SK-N-SH treated with all-trans-retinoic acid at 6 μM for 48 hours (cell line): ENCODE measurements at regions not wholly inside any gene's neighbourhood (a gene's known extent, or its start where the extent isn't known, plus 50 kb on each side); places are given as distances from the start of the nearest gene placed in this dataset.

Experiments used
- ATAC-seq: fragments of 200-7000 bp; cut with Tn5 transposase; 3 replicates; pipeline ENCODE4 v1.9.1; 2020; ENCODE audit warnings: mild to moderate bottlenecking, moderate library complexity
- ARNTL ChIP-seq: fragments of 450-650 bp; formaldehyde crosslinking; IDR thresholded peaks from 2 replicates; pipeline ENCODE4 v1.5.0; 2020; ENCODE audit warnings: low read depth, mild to moderate bottlenecking, moderate library complexity, borderline replicate concordance
- BACH2 ChIP-seq: fragments of 250-450 bp; sonication (Bioruptor Pico); IDR thresholded peaks from 2 replicates; pipeline ENCODE4 v1.9.0; 2021; ENCODE audit warnings: mild to moderate bottlenecking, borderline replicate concordance
- CSDC2 ChIP-seq: fragments of 250-450 bp; sonication (Bioruptor Pico); IDR thresholded peaks from 2 replicates; pipeline ENCODE4 v1.5.0; 2020; ENCODE audit warnings: mild to moderate bottlenecking, moderate library complexity
- ESRRG ChIP-seq: fragments of 250-450 bp; sonication (Bioruptor Pico); IDR thresholded peaks from 2 replicates; pipeline ENCODE4 v1.6.1; 2021; ENCODE audit warnings: mild to moderate bottlenecking
- GLIS3 ChIP-seq: fragments of 250-450 bp; sonication (Bioruptor Pico); IDR thresholded peaks from 2 replicates; pipeline ENCODE4 v1.5.0; 2020; ENCODE audit warnings: mild to moderate bottlenecking, moderate library complexity
- ISL1 ChIP-seq: fragments of 250-450 bp; sonication (Bioruptor Pico); IDR thresholded peaks from 2 replicates; pipeline ENCODE4 v2.1.2; 2022; ENCODE audit warnings: mild to moderate bottlenecking, moderate library complexity
- OSR1 ChIP-seq: fragments of 250-450 bp; sonication (Bioruptor Pico); IDR thresholded peaks from 2 replicates; pipeline ENCODE4 v1.8.0; 2022; ENCODE audit warnings: moderate library complexity, mild to moderate bottlenecking, inconsistent platforms
- PPARA ChIP-seq: fragments of 250-450 bp; sonication (Bioruptor Pico); IDR thresholded peaks from 2 replicates; pipeline ENCODE4 v1.5.0; 2020; ENCODE audit warnings: mild to moderate bottlenecking, borderline replicate concordance
- RARB ChIP-seq: fragments of 250-450 bp; sonication (Bioruptor Pico); IDR thresholded peaks from 2 replicates; pipeline ENCODE4 v1.8.0; 2021; ENCODE audit warnings: mild to moderate bottlenecking, moderate library complexity
- SNAI2 ChIP-seq: fragments of 250-450 bp; sonication (Bioruptor Pico); IDR thresholded peaks from 2 replicates; pipeline ENCODE4 v1.5.0; 2020; ENCODE audit warnings: mild to moderate bottlenecking, moderate library complexity
- TCF4 ChIP-seq: fragments of 250-450 bp; sonication (Bioruptor Pico); IDR thresholded peaks from 2 replicates; pipeline ENCODE4 v1.8.0; 2021; ENCODE audit warnings: mild to moderate bottlenecking, moderate library complexity, borderline replicate concordance
- TOX ChIP-seq: fragments of 250-450 bp; sonication (Bioruptor Pico); IDR thresholded peaks from 2 replicates; pipeline ENCODE4 v1.8.0; 2021; ENCODE audit warnings: mild to moderate bottlenecking, moderate library complexity, borderline replicate concordance
- ZC3H10 ChIP-seq: fragments of 250-450 bp; sonication (Bioruptor Pico); IDR thresholded peaks from 2 replicates; pipeline ENCODE4 v1.5.1; 2021; ENCODE audit warnings: mild to moderate bottlenecking, moderate library complexity
- ZFP30 ChIP-seq: fragments of 450-650 bp; formaldehyde crosslinking; IDR thresholded peaks from 2 replicates; pipeline ENCODE4 v1.5.0; 2022; ENCODE audit warnings: mild to moderate bottlenecking, moderate library complexity
- ZNF565 ChIP-seq: fragments of 450-650 bp; formaldehyde crosslinking; conservative IDR thresholded peaks from 2 replicates; pipeline ENCODE4 v1.5.0; 2020; ENCODE audit warnings: low read depth, mild to moderate bottlenecking, moderate library complexity
- TF ChIP-seq, protein P1 (sequence below): fragments of 250-450 bp; sonication (Bioruptor Pico); IDR thresholded peaks from 2 replicates; pipeline ENCODE4 v1.5.1; 2020; ENCODE audit warnings: low read depth, mild to moderate bottlenecking, moderate library complexity
- TF ChIP-seq, protein P2 (sequence below): fragments of 250-450 bp; sonication (Bioruptor Pico); IDR thresholded peaks from 2 replicates; pipeline ENCODE4 v1.5.1; 2021; ENCODE audit warnings: mild to moderate bottlenecking, moderate library complexity
- TF ChIP-seq, protein P3 (sequence below): fragments of 250-450 bp; sonication (Bioruptor Pico); IDR thresholded peaks from 2 replicates; pipeline ENCODE4 v1.8.0; 2021; ENCODE audit warnings: low read depth, mild to moderate bottlenecking, moderate library complexity, borderline replicate concordance
- TF ChIP-seq, protein P4 (sequence below): fragments of 250-450 bp; sonication (Bioruptor Pico); IDR thresholded peaks from 2 replicates; pipeline ENCODE4 v1.5.0; 2020; ENCODE audit warnings: mild to moderate bottlenecking, moderate library complexity

DNA sequence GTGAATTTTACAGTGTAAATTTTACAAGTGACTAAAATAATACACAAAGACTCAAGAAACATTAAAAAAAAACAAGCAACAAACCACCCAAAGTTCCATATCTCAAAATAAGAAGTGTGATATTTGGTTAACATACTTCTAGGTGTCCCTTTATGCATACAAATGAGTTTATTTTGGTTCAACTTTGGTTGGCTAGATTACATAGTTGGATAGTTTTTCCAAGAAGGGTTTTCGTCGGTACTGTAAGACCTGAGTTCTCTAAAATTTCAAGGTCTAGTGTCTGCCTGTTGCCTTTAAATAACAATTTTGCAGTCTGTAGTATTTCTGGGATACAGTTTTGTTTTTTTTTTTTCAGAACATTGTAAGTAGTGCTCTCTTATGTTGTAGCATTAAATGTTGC lies 58.8 kb upstream of the JAK2 start:
- no peak for TF ChIP-seq ARNTL (CRISPR knock-in tag)
- ATAC-seq: no peak

DNA sequence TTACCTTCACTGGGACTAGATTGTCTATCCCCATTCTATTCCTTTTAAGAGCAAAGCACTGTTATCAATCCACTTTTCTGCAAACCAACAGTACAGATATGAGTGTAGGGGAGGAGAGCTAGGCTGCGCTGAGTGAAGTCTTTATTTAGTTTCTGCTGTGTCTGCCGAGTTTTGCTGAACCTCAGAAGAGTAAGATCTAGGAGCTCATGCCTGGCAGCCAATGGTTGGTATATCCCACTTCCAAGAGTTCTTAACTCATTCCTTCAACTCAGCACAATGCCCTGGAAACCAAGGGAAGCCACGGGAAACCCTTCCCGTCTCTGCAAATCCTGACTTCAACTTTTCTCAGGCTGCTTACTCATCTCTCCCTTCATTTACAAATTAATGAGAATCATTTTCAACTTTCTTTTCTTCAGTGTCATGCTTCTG lies 58.0 kb upstream of the JAK2 start:
- no peak for ATAC-seq

DNA sequence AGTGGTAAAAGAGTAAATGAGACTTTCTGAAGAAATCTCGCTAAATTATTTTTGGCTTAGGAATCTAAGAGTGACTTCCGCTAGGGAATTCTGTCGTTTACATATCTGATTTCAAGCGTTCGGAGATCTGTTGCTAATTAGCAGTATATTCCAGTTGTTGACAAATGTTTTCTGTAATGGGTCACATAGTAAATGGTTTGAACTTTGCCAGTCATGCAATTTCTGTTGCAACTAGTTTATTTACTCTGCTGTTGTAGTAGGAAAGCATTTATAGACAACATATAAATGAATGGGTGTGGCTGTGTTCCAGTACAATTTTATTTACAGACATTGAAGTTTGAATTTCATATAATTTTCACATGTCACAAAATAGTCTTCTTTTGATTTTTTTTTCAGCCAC lies 57.4 kb upstream of the JAK2 start:
- no peak for TF ChIP-seq RARB (CRISPR knock-in tag)
- no peak for TF ChIP-seq BACH2 (CRISPR knock-in tag)
- no peak for TF ChIP-seq GLIS3 (CRISPR knock-in tag)
- no peak for ATAC-seq

More for the DNA sequence above, 58.0 kb upstream of the JAK2 start:
- TF ChIP-seq GLIS3 (CRISPR knock-in tag) (no peak), PPARA (no peak), TCF4 (no peak), CSDC2 (CRISPR knock-in tag) (no peak), ARNTL (CRISPR knock-in tag) (no peak), SNAI2 (CRISPR knock-in tag) (no peak), ISL1 (CRISPR knock-in tag) (no peak), ESRRG (CRISPR knock-in tag) (no peak), ZNF565 (CRISPR knock-in tag) (no peak), OSR1 (CRISPR knock-in tag) (no peak), ZFP30 (CRISPR knock-in tag) (no peak), TOX (no peak)
- TF ChIP-seq, protein P1, sequence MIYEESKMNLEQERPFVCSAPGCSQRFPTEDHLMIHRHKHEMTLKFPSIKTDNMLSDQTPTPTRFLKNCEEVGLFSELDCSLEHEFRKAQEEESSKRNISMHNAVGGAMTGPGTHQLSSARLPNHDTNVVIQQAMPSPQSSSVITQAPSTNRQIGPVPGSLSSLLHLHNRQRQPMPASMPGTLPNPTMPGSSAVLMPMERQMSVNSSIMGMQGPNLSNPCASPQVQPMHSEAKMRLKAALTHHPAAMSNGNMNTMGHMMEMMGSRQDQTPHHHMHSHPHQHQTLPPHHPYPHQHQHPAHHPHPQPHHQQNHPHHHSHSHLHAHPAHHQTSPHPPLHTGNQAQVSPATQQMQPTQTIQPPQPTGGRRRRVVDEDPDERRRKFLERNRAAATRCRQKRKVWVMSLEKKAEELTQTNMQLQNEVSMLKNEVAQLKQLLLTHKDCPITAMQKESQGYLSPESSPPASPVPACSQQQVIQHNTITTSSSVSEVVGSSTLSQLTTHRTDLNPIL (CRISPR knock-in tag): no peak
- TF ChIP-seq, protein P2, sequence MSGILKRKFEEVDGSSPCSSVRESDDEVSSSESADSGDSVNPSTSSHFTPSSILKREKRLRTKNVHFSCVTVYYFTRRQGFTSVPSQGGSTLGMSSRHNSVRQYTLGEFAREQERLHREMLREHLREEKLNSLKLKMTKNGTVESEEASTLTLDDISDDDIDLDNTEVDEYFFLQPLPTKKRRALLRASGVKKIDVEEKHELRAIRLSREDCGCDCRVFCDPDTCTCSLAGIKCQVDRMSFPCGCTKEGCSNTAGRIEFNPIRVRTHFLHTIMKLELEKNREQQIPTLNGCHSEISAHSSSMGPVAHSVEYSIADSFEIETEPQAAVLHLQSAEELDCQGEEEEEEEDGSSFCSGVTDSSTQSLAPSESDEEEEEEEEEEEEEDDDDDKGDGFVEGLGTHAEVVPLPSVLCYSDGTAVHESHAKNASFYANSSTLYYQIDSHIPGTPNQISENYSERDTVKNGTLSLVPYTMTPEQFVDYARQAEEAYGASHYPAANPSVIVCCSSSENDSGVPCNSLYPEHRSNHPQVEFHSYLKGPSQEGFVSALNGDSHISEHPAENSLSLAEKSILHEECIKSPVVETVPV (CRISPR knock-in tag): no peak
- TF ChIP-seq, protein P3, sequence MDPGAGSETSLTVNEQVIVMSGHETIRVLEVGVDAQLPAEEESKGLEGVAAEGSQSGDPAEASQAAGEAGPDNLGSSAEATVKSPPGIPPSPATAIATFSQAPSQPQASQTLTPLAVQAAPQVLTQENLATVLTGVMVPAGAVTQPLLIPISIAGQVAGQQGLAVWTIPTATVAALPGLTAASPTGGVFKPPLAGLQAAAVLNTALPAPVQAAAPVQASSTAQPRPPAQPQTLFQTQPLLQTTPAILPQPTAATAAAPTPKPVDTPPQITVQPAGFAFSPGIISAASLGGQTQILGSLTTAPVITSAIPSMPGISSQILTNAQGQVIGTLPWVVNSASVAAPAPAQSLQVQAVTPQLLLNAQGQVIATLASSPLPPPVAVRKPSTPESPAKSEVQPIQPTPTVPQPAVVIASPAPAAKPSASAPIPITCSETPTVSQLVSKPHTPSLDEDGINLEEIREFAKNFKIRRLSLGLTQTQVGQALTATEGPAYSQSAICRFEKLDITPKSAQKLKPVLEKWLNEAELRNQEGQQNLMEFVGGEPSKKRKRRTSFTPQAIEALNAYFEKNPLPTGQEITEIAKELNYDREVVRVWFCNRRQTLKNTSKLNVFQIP (CRISPR knock-in tag): no peak
- TF ChIP-seq, protein P4, sequence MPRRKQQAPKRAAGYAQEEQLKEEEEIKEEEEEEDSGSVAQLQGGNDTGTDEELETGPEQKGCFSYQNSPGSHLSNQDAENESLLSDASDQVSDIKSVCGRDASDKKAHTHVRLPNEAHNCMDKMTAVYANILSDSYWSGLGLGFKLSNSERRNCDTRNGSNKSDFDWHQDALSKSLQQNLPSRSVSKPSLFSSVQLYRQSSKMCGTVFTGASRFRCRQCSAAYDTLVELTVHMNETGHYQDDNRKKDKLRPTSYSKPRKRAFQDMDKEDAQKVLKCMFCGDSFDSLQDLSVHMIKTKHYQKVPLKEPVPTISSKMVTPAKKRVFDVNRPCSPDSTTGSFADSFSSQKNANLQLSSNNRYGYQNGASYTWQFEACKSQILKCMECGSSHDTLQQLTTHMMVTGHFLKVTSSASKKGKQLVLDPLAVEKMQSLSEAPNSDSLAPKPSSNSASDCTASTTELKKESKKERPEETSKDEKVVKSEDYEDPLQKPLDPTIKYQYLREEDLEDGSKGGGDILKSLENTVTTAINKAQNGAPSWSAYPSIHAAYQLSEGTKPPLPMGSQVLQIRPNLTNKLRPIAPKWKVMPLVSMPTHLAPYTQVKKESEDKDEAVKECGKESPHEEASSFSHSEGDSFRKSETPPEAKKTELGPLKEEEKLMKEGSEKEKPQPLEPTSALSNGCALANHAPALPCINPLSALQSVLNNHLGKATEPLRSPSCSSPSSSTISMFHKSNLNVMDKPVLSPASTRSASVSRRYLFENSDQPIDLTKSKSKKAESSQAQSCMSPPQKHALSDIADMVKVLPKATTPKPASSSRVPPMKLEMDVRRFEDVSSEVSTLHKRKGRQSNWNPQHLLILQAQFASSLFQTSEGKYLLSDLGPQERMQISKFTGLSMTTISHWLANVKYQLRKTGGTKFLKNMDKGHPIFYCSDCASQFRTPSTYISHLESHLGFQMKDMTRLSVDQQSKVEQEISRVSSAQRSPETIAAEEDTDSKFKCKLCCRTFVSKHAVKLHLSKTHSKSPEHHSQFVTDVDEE (CRISPR knock-in tag): no peak

DNA sequence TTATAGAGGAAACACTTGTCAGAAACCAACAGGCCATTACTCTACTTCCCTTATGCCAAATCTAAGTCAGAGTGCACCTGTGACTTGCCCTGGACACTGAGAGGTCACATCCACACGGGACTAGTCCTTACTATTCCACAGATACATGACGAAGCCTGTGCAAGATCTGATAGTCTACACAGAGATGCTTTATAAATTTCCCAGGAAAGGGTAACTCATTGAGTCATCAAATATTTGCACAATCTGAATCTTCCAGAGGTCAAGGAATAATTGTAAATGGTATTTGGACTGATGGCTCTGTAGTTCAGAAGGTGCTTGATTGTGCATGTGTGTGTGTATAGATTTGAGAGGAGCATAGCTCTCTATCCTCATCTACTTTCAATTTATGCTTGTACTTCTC lies 55.2 kb upstream of the JAK2 start:
- no peak for ATAC-seq
- TF ChIP-seq, protein P4 (CRISPR knock-in tag): no peak
- no peak for TF ChIP-seq ZC3H10
- no peak for TF ChIP-seq SNAI2 (CRISPR knock-in tag)
- TF ChIP-seq CSDC2 (CRISPR knock-in tag): no peak
